ENCODE measurements at regions not wholly inside any gene's neighbourhood (a gene's known extent, or its start where the extent isn't known, plus 50 kb on each side); places are given as distances from the start of the nearest gene placed in this dataset.

- TF ChIP-seq CTCF (conservative IDR thresholded peaks at IDR 0.05) (no peak), ZFX (IDR thresholded peaks at IDR 0.05) (no peak)
Observed at GRCh38 chr3:106691476-106691875, 685.8 kb upstream of the CCDC54 start.
